Mesendoderm (in vitro differentiated cells): ENCODE measurements at regions not wholly inside any gene's neighbourhood (a gene's known extent, or its start where the extent isn't known, plus 50 kb on each side); places are given as distances from the start of the nearest gene placed in this dataset.

ENCODE experiments used
- DNase-seq: peaks from one replicate; pipeline ENCODE4 v3.0.0; 2013
- H2AK5ac ChIP-seq: 2 replicates; pipeline ENCODE4 v1.6.1; 2013; ENCODE audit warnings: low read length, inconsistent platforms
- H2BK120ac ChIP-seq: 2 replicates; pipeline ENCODE4 v1.6.1; 2013; ENCODE audit warnings: low read depth, mild to moderate bottlenecking, low read length, moderate library complexity, mixed read lengths
- H2BK15ac ChIP-seq: replicated peaks from 2 replicates; pipeline ENCODE4 v1.6.1; 2013; ENCODE audit warnings: low read depth, mild to moderate bottlenecking, moderate library complexity
- H2BK5ac ChIP-seq: 2 replicates; pipeline ENCODE4 v1.6.1; 2013; ENCODE audit warnings: low read length, inconsistent platforms
- H3K18ac ChIP-seq: 2 replicates; pipeline ENCODE4 v1.6.1; 2013; ENCODE audit warnings: mild to moderate bottlenecking, low read length, mixed read lengths
- H3K23ac ChIP-seq: one replicate; pipeline ENCODE4 v1.6.1; 2013; ENCODE audit warnings: low read length
- H3K27ac ChIP-seq: 2 replicates; pipeline ENCODE4 v1.5.1; 2013; ENCODE audit warnings: low read depth, mild to moderate bottlenecking, inconsistent platforms, low read length, moderate library complexity
- H3K27me3 ChIP-seq: 2 replicates; pipeline ENCODE4 v1.6.1; 2013; ENCODE audit warnings: low read length, control low read depth, mild to moderate bottlenecking, inconsistent platforms; ENCODE audit not compliant: insufficient read depth, poor library complexity
- H3K36me3 ChIP-seq: 2 replicates; pipeline ENCODE4 v1.6.1; 2013; ENCODE audit warnings: low read length, inconsistent platforms; ENCODE audit not compliant: control insufficient read depth, insufficient read depth
- H3K4ac ChIP-seq: one replicate; pipeline ENCODE4 v1.6.1; 2013; ENCODE audit warnings: low read depth, mild to moderate bottlenecking, low read length, moderate library complexity
- H3K4me1 ChIP-seq: 2 replicates; pipeline ENCODE4 v1.6.1; 2013; ENCODE audit warnings: low read depth, low read length, inconsistent platforms; ENCODE audit not compliant: control insufficient read depth
- H3K4me2 ChIP-seq: 2 replicates; pipeline ENCODE4 v1.6.1; 2013; ENCODE audit warnings: low read length
- H3K4me3 ChIP-seq: 2 replicates; pipeline ENCODE4 v1.5.1; 2013; ENCODE audit warnings: mild to moderate bottlenecking, low read length
- H3K56ac ChIP-seq: one replicate; pipeline ENCODE4 v1.6.1; 2013; ENCODE audit warnings: low read length
- H3K79me1 ChIP-seq: 2 replicates; pipeline ENCODE4 v1.6.1; 2013; ENCODE audit warnings: low read length, inconsistent platforms
- H3K79me2 ChIP-seq: 2 replicates; pipeline ENCODE4 v1.6.1; 2013; ENCODE audit warnings: mild to moderate bottlenecking, low read length; ENCODE audit not compliant: control insufficient read depth, insufficient read depth
- H3K9ac ChIP-seq: 2 replicates; pipeline ENCODE4 v1.6.1; 2013; ENCODE audit warnings: low read length, inconsistent platforms
- H4K5ac ChIP-seq: one replicate; pipeline ENCODE4 v1.6.1; 2013; ENCODE audit warnings: low read length
- H4K8ac ChIP-seq: one replicate; pipeline ENCODE4 v1.6.1; 2013; ENCODE audit warnings: low read depth, mild to moderate bottlenecking, control low read depth, low read length, moderate library complexity
- WGBS: extraction: QIAGEN DNeasy Blood & Tissue Kit; methylation state at CpG from one replicate; pipeline ENCODE4 v1.1.7; 2013; ENCODE audit warnings: low lambda C conversion rate, missing lambda C conversion rate; ENCODE audit not compliant: insufficient coverage; ENCODE audit errors: extremely low coverage; 5-methylcytosine and 5-hydroxymethylcytosine counted together

DNA sequence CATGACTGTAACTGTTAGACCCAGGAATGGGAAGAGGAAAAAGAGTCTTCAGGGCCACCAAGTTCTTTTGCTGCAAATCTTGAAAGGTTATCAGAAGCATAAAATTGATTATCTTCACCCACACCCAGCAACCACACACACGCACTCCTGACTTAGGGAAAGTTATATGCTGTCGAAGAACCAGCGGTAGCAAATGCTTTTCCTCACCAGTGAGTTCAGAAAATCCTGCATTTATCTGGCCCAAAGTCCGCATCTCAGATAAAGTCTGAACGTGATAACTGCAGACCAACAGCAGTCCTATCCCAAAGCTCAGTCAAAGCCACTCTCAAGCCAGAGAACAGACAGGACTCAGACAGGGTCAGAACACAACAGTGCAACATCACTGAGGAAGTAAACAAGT, 115.6 kb downstream of the IRS2 start:
- Histone ChIP-seq H2BK5ac (no peak overlapping the region), H3K4me1 (peaks cover 8% of the 10 kb centered on the region), H4K5ac (no peak overlapping the region), H2BK120ac (no peak overlapping the region), H3K4ac (no peak overlapping the region), H2BK15ac (no peak overlapping the region), H3K4me3 (no peak overlapping the region), H3K9ac (no peak overlapping the region), H2AK5ac (no peak overlapping the region), H3K79me2 (no peaks in the 10 kb centered on the region), H3K23ac (no peak overlapping the region), H3K27ac (no peak overlapping the region), H3K36me3 (no peaks in the 10 kb centered on the region), H4K8ac (no peak overlapping the region), H3K18ac (no peak overlapping the region), H3K27me3 (no peaks in the 10 kb centered on the region), H3K56ac (no peak overlapping the region), H3K79me1 (no peaks in the 10 kb centered on the region), H3K4me2 (no peak overlapping the region)
- DNase-seq = no peak
- no CpG with 5 or more reads among the region's 5 CpGs for WGBS

DNA sequence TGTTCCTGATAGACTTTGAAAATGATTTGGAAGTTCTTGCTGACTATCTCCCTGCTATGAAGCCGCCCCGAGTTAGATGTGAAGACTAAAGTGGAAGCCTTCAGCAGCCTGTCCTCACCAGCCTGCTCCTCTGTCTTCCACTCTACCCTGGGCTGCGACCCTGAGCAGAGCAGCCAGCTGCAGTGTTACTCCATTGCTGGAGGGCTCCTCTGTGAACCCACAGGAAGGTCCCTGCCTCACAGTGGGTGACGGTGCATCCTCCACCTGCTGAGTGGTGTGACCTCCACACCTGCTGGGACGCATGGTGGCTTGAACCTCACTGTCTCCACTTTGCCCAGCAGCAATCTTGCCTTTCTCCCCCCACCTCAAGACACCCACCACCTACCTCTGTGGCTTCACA, 116.4 kb downstream of the IRS2 start:
- no peak overlapping the region for H3K4ac ChIP-seq
- H3K56ac ChIP-seq = peak overlapping the region; percentile 25
- H3K27ac ChIP-seq = no peak overlapping the region
- H4K5ac ChIP-seq = no peak overlapping the region
- no peak overlapping the region for H2BK120ac ChIP-seq
- no CpG with 5 or more reads among the region's 5 CpGs for WGBS
- no peaks in the 10 kb centered on the region for H3K79me2 ChIP-seq
- no peaks in the 10 kb centered on the region for H3K79me1 ChIP-seq
- DNase-seq = no peak
- H3K4me3 ChIP-seq = no peak overlapping the region
- peak overlapping the region; percentile 59 for H3K23ac ChIP-seq
- H3K4me2 ChIP-seq = no peak overlapping the region
- peak overlapping the region; percentile 22 for H2AK5ac ChIP-seq
- H2BK5ac ChIP-seq = no peak overlapping the region
- no peak overlapping the region for H4K8ac ChIP-seq
- no peak overlapping the region for H2BK15ac ChIP-seq
- no peak overlapping the region for H3K9ac ChIP-seq
- no peaks in the 10 kb centered on the region for H3K27me3 ChIP-seq
- H3K18ac ChIP-seq = no peak overlapping the region
- no peaks in the 10 kb centered on the region for H3K36me3 ChIP-seq
- H3K4me1 ChIP-seq = peaks cover 8% of the 10 kb centered on the region

- H3K27ac ChIP-seq = no peak overlapping the region
- H3K4me1 ChIP-seq = peaks cover 8% of the 10 kb centered on the region
- no CpG with 5 or more reads among the region's 8 CpGs for WGBS
Observed at GRCh38 chr13:109669234-109669612, 117.2 kb downstream of the IRS2 start.

GRCh38 chr13:109668433-109669233, 117.8 kb downstream of the IRS2 start:
- Histone ChIP-seq H3K79me1 (no peaks in the 10 kb centered on the region), H3K56ac (peak overlapping the region; percentile 77), H4K5ac (no peak overlapping the region), H2AK5ac (no peak overlapping the region), H3K27ac (no peak overlapping the region), H3K18ac (peak overlapping the region; percentile 43), H4K8ac (no peak overlapping the region), H2BK15ac (no peak overlapping the region), H3K79me2 (no peaks in the 10 kb centered on the region), H3K36me3 (no peaks in the 10 kb centered on the region), H3K23ac (no peak overlapping the region), H2BK5ac (no peak overlapping the region), H3K4me2 (no peak overlapping the region), H3K4me1 (peaks cover 8% of the 10 kb centered on the region), H3K4me3 (no peak overlapping the region), H3K27me3 (no peaks in the 10 kb centered on the region), H2BK120ac (no peak overlapping the region), H3K4ac (peak overlapping the region; percentile 1), H3K9ac (no peak overlapping the region)
- peak; percentile 71 for DNase-seq
- WGBS = no CpG with 5 or more reads among the region's 7 CpGs

More at GRCh38 chr13:109669234-109669612, 117.2 kb downstream of the IRS2 start:
- Histone ChIP-seq H3K4me2 (no peak overlapping the region), H3K4ac (peak overlapping the region; percentile 1), H4K5ac (no peak overlapping the region), H2BK5ac (no peak overlapping the region), H3K27me3 (no peaks in the 10 kb centered on the region), H2BK15ac (no peak overlapping the region), H2BK120ac (no peak overlapping the region), H4K8ac (no peak overlapping the region), H3K36me3 (no peaks in the 10 kb centered on the region), H3K9ac (no peak overlapping the region), H3K79me2 (no peaks in the 10 kb centered on the region), H3K4me3 (no peak overlapping the region), H3K79me1 (no peaks in the 10 kb centered on the region), H3K56ac (peak overlapping the region; percentile 77), H2AK5ac (no peak overlapping the region), H3K18ac (peak overlapping the region; percentile 43), H3K23ac (no peak overlapping the region)
- DNase-seq = peak; percentile 48

DNA sequence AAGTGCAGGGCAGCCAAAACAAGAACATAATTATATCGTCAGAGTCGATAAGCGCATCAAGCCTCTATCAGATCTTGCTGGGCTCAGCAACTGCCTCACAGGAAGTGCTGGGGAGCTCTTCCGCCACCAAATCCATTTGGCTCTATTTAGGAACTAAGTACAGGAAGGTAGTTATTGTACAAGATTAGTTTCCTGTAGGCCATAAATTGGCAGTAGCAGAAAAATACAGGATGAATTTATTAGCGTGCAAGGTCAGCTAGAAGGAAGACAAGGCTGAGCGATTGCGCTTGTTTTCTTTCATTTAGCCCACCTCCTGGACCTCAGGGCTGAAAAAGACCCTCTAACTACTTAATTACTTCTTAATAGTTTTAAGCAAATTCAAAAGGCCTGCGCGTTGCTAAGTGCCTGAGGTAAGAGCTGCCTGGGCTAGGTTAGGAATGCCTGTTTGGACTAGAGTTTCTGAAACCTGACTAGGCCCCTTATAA, 118.5 kb downstream of the IRS2 start:
- no peak overlapping the region for H2AK5ac ChIP-seq
- H2BK15ac ChIP-seq = no peak overlapping the region
- H4K8ac ChIP-seq = no peak overlapping the region
- H2BK5ac ChIP-seq = no peak overlapping the region
- H3K4me3 ChIP-seq = no peak overlapping the region
- H3K9ac ChIP-seq = peak overlapping the region; percentile 0
- H3K79me2 ChIP-seq = no peaks in the 10 kb centered on the region
- peak; percentile 31 for DNase-seq
- H3K23ac ChIP-seq = no peak overlapping the region
- H3K27me3 ChIP-seq = no peaks in the 10 kb centered on the region
- no peaks in the 10 kb centered on the region for H3K79me1 ChIP-seq
- no peak overlapping the region for H3K56ac ChIP-seq
- H3K4me2 ChIP-seq = no peak overlapping the region
- H3K4me1 ChIP-seq = peaks cover 8% of the 10 kb centered on the region
- no peaks in the 10 kb centered on the region for H3K36me3 ChIP-seq
- no peak overlapping the region for H2BK120ac ChIP-seq
- H4K5ac ChIP-seq = no peak overlapping the region
- no peak overlapping the region for H3K4ac ChIP-seq
- WGBS = no CpG with 5 or more reads among the region's 9 CpGs
- no peak overlapping the region for H3K27ac ChIP-seq
- no peak overlapping the region for H3K18ac ChIP-seq
